NCI-H2196 (cell line): ENCODE measurements at regions not wholly inside any gene's neighbourhood (a gene's known extent, or its start where the extent isn't known, plus 50 kb on each side); places are given as distances from the start of the nearest gene placed in this dataset.
A peak's percentile ranks its signal among the peaks of the same experiment; 100 is the strongest.
"Not testable (repeated sequence)": the region's sequence is repeated elsewhere in the genome, so short reads cannot be mapped to it uniquely, and the experiment has no call there.

Source experiments
- DNase-seq: peaks from one replicate; lab custom pipeline; 2025; ENCODE audit not compliant: unreplicated experiment; lab: John Stamatoyannopoulos, UW

DNA sequence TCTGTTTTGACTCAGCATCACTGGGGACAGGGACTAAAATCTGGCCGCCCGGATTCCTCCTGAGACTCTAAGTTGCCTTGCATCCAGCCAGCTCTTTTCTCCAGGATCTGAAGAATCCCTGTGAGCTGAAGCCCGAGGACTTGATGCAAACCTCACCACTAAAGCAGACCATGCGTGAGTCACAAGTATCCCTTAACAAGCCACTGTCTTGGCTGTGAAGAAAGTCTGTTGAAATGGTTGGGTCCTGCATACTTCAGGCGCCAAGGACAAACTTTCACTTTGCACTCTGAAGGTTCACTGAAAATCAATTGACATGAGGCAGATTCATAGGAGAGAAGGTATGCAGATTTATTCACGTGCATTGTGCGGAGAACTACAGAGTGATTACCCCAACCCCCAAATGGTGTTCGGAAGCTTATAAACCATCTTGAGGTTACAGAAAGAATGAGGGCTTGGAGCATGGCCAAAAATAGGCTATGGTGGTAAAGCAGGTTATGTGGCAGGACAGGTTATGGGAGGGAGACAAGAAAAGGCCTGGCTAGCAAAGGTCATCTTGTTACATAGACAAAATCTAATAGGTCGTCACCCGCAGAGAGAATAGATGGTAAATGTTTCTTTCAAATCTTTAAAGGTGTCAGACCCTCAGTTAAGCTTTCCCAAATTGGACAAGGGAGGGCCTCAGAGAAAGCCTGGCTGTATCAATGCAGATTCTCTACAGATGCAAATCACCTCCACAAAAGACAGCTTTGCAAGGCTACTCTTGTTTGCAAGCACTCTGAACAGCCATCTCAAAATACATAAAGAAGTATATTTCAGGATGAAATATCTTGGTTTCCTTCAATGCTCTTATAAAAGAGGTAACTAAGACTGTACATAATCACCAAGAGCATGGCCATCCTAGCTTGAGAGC is 126.3 kb upstream of the PLAAT1 start:
- no peak for DNase-seq

- DNase-seq = no peak
These were observed 124.2 kb upstream of the PLAAT1 start for GRCh38 chr3:193116871-193117270.

- no peak for DNase-seq
These were observed 122.1 kb upstream of the PLAAT1 start for GRCh38 chr3:193118907-193119306.

DNA sequence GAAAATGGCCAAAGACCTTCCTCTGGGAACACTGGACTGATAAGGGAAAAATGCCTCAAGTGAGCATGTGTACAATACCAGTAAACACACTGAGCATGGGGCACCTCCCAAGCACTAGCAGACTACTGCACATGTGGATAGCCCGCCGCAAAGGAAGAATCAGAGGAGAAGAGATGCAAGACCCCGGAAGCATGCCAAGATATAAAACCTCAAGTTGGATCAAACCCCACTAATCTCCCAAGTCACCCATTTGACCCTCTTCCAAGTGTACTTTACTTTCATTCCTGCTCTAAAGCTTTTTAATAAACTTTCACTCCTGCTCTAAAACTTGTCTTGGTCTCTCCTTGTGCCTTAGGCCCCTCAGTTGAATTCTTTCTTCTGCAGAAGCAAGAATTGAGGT is 121.1 kb upstream of the PLAAT1 start:
- DNase-seq = no peak

GRCh38 chr3:193124861-193125260 is 116.2 kb upstream of the PLAAT1 start:
- DNase-seq = no peak

- no peak for DNase-seq
These were observed 111.4 kb upstream of the PLAAT1 start for GRCh38 chr3:193129607-193130006.

GRCh38 chr3:193130576-193130975 is 110.4 kb upstream of the PLAAT1 start:
- DNase-seq = no peak

DNA sequence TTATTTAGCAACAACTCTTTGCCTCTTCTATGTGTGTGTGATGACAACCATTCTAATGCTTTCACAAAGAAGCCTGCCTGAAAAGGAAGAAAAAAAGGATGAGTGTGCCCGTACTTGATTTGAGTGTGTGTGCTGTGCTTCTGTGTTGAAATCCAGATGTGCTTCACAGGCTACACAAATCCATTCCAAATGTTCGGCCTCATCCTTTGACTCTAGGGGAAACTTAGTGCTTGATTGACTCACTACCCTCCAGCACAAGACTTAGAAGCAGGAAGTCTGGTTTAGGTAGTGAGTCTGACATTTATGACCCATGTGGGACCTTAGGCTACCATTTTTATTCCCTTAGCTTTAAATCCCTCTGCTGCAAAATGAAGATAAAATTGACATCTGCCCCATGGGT is 108.8 kb upstream of the PLAAT1 start:
- DNase-seq = no peak

DNA sequence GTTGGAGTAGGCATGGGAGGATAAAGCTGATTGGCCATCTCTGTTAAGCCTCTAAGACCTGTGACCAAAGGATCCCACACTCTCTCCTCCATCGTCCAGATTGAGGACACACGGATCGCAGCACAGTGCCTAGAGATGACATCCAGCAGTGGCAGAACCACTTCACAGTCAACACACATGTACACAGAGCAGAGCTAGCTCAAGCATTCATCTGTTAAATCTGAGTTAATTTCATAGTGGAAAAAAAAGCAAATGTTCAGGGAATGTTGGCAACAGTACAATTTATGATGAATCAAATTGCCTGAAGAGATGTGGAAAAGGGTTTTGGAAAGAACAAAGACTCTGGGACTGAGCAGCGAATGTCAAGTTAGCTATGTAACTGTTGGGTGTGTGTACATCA is 108.1 kb upstream of the PLAAT1 start:
- no peak for DNase-seq

DNA sequence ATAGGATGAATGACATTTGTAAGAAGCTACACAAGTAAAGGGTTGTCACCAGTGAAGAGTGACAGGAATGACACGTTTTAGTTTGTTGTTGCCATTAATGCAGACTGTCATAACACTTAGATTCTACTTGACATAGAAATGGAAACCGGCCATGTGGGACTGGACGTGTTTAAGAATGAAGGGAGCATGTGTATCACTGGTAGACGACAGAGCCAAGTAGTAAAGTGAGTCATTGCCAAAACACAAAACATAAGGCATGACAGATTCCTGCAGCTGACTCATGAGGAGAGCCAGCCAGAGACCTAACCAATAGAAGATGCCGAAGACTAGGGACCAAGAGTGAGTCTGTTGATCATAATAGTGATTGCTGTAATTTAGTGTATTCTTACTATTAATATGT is 106.2 kb upstream of the PLAAT1 start:
- DNase-seq = no peak

GRCh38 chr3:193140381-193140780 is 100.6 kb upstream of the PLAAT1 start:
- no peak for DNase-seq

- no peak for DNase-seq
These were observed 95.8 kb upstream of the PLAAT1 start for GRCh38 chr3:193145248-193145647.

DNA sequence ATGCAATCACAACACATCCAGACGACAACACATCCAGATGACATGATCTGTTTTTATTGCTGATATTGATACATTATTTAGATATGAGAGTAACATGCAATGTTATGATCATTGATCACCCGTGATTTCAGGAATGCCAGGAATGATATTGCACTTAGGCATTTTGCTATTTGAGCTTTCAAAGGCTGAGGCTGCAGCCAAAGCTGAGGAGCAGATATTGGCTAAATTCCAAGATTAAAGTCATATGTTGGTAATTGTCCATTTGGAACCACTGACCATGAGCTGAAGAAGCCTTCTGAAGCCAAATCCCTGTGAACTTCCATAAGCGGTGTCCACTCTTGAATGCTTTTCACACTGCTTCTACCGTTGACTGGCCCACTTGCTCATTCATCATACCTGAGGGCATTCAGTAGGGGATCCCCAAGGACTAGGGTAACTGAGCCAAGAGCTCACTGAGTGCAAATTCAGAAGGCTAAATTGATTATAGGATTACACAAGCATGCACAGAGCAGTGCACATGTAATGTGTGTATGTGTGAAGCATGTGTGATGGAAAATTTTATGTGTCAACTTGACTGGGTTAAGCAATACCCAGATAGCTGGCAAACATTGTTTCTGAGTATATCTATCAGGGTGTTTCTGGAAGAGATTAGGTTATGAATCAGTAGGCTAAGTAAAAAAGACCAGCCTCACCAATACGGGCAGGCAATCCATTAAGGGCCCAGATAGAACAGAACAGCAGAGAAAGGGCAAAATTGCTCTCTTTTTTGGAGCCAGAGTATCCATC is 92.1 kb upstream of the PLAAT1 start:
- peak; percentile 27 for DNase-seq

- no peak for DNase-seq
These were observed 91.0 kb upstream of the PLAAT1 start for GRCh38 chr3:193149998-193150397.

GRCh38 chr3:193155044-193155781 is 85.8 kb upstream of the PLAAT1 start:
- DNase-seq = not testable (repeated sequence)

- DNase-seq = no peak
These were observed 84.0 kb upstream of the PLAAT1 start for GRCh38 chr3:193157051-193157450.

DNA sequence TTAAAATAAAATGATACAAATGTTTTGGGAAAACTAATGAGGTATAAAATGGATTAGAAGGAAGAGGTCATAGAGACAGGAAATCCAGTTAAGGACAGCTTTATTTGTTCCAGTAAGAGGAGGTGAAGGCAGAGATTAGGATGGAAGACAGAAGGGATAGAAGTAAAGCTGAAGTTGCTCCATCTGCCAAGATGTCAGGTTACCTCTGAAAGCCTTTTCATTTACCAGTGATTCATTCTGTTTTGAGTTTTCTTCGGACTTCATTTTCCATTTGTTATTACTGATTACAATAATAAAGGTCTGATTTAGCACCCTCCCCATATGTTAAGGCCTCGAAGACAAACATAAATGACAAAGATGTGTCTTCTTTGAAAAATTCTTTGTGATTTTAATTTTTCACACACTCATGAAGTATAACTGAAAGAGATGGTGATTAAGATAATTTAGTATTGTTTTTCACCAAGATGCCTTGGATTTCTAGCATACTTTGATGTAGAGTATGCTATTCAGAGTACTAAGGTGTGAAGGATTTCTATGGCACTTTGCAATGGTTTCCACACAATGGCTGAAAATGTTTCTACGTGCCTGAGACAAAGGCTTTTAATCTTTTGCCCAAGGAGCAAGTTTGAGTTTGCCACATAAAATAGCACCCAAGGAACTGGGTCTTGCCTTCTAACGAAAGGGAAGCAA is 75.4 kb upstream of the PLAAT1 start:
- DNase-seq = no peak

- DNase-seq = no peak
These were observed 72.1 kb upstream of the PLAAT1 start for GRCh38 chr3:193168931-193169330.

DNA sequence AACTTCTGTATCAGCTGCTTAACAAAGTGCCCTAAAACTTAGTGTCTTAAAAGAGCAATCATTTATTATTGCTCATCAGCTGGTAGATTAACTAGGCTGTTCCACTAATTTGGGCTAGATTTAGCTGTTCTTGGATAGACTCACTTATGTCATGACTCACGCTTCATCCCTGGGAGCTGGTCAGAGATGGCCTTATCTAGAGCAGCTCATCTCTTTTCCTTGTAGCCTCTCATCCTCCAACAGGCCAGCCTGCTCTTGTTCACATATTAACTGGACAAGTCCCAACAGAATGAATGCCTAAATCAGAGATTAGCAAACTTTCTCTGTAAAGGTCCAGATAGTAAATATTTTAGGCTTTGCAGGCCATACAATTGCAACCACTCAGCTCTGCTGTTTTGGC is 66.9 kb upstream of the PLAAT1 start:
- DNase-seq = no peak

DNA sequence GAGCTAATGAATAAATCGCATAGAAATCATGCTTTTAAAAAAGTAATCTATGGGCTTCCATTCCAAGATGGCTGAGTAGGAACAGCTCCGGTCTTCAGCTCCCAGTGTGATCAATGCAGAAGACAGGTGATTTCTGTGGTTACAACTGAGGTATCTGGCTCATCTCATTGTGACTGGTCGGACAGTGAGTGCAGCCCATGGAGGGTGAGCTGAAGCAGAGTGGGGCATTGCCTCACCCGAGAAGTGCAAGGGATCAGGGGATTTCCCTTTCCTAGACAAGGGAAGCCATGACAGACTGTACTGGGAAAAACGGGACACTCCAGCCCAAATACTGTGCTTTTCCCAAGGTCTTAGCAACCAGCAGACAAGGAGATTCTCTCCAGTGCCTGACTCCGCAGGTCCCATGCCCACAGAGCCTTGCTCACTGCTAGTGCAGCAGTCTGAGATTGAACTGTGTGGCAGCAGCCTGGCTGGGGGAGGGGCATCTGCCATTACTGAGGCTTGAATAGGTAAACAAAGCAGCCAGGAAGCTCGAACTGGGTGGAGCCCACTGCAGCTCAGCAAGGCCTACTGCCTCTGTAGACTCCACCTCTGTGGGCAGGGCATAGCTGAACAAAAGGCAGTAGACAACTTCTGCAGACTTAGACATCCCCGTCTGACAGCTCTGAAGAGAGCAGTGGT is 61.5 kb upstream of the PLAAT1 start:
- DNase-seq = not testable (repeated sequence)
